Left ventricle myocardium inferior (tissue), 1 donor: ENCODE measurements at regions not wholly inside any gene's neighbourhood (a gene's known extent, or its start where the extent isn't known, plus 50 kb on each side); places are given as distances from the start of the nearest gene placed in this dataset.

Experiments
- DNase-seq: peaks from one replicate; pipeline ENCODE4 v3.0.0-alpha.2; 2020
- H3K27ac ChIP-seq: fragments of 200-600 bp; replicated peaks from 2 replicates; pipeline ENCODE4 v1.8.0; 2021
- H3K27me3 ChIP-seq: fragments of 200-600 bp; 2 replicates; pipeline ENCODE4 v1.8.0; 2021; ENCODE audit warnings: low read depth
- H3K36me3 ChIP-seq: fragments of 200-600 bp; 2 replicates; pipeline ENCODE4 v1.8.0; 2021
- H3K4me1 ChIP-seq: fragments of 200-600 bp; 2 replicates; pipeline ENCODE4 v1.8.0; 2021
- H3K4me3 ChIP-seq: fragments of 200-600 bp; 2 replicates; pipeline ENCODE4 v1.8.0; 2021; ENCODE audit warnings: mild to moderate bottlenecking, moderate library complexity
- H3K9me3 ChIP-seq: fragments of 200-600 bp; replicated peaks from 2 replicates; pipeline ENCODE4 v1.8.0; 2021
- CTCF ChIP-seq: fragments of 200-600 bp; IDR thresholded peaks from 2 replicates; pipeline ENCODE4 v1.8.0; 2021; ENCODE audit warnings: antibody characterized with exemption, mild to moderate bottlenecking, borderline replicate concordance
- intact Hi-C: fragments of 100-400 bp; cut with micrococcal nuclease; formaldehyde crosslinking; loops from one replicate; pipeline ENCODE4 v1.11.0; 2022
- donor health status: DM: no; HTN: yes; CAD: no; lungs with severe emphysema.

GRCh38 chr12:87511371-87511770, 517.8 kb downstream of the C12orf50 start:
- no peaks in the 10 kb centered on the region for H3K9me3 ChIP-seq
- H3K27ac ChIP-seq, result no peak overlapping the region
- H3K27me3 ChIP-seq, result no peaks in the 10 kb centered on the region
- H3K36me3 ChIP-seq, result no peaks in the 10 kb centered on the region
- H3K4me1 ChIP-seq, result no peaks in the 10 kb centered on the region
- DNase-seq, result no peak
- intact Hi-C loops, result no loop called here
- no peak for TF ChIP-seq CTCF
- no peak overlapping the region for H3K4me3 ChIP-seq

DNA sequence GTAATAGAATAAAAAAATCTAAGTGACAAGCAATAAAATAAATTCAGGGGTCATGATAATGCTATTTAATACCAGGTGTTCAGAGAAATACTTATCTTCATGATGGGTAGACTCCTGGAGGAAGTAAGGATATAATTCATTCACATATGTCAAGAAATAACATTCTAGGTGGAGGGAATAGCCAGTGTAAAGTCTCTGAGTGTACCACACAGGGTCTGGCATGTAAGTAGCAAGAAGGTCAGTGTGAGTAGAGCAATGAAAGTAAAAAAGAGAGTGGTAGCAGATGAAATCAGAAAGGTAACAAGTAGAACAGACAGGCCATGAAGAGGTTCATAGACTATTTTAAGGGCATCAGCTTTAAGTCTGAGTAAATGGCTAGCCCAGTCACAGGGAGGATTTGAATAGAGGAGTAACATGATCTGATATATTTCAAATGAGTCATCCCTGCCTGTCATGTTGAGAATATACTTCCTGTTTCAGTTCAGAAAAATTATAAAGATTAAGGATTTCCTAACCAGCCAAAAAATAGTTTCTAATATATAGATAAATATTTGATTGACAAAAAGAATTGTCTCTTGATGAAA, 519.9 kb downstream of the C12orf50 start:
- intact Hi-C loops, result no loop called here
- no peak for TF ChIP-seq CTCF
- no peaks in the 10 kb centered on the region for H3K9me3 ChIP-seq
- no peaks in the 10 kb centered on the region for H3K27me3 ChIP-seq
- no peaks in the 10 kb centered on the region for H3K4me1 ChIP-seq
- no peak for DNase-seq
- no peaks in the 10 kb centered on the region for H3K36me3 ChIP-seq
- H3K4me3 ChIP-seq, result no peak overlapping the region
- H3K27ac ChIP-seq, result no peak overlapping the region

GRCh38 chr12:87491598-87491997, 537.6 kb downstream of the C12orf50 start:
- H3K4me3 ChIP-seq, result no peak overlapping the region
- no peaks in the 10 kb centered on the region for H3K36me3 ChIP-seq
- no peaks in the 10 kb centered on the region for H3K4me1 ChIP-seq
- no peak overlapping the region for H3K27ac ChIP-seq
- no peaks in the 10 kb centered on the region for H3K9me3 ChIP-seq
- no peaks in the 10 kb centered on the region for H3K27me3 ChIP-seq
- no peak for DNase-seq
- no peak for TF ChIP-seq CTCF
- intact Hi-C loops, result no loop called here

GRCh38 chr12:87491089-87491488, 538.1 kb downstream of the C12orf50 start:
- Histone ChIP-seq H3K4me3 (no peak overlapping the region), H3K4me1 (no peaks in the 10 kb centered on the region), H3K27ac (no peak overlapping the region), H3K27me3 (no peaks in the 10 kb centered on the region), H3K36me3 (no peaks in the 10 kb centered on the region), H3K9me3 (no peaks in the 10 kb centered on the region)
- no peak for TF ChIP-seq CTCF
- intact Hi-C loops, result no loop called here
- DNase-seq, result no peak

DNA sequence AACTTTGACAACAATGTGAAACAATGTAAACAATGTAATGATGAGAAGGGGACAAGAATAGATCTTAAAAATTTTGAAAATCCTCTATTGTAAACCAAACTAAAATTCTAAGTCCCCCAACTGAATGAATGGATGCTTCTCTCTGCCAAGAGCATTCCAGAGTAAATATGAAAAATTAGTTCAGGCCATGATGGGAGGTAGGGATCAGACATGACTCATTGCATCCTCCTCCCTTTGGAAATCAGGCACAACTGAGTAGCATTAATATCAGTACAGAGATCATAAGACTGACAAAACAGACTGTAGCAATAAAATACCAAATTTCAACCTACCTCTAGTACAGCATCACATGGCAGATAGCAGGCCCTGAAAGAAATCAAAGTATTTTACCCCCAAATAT, 559.9 kb downstream of the C12orf50 start:
- no peak for TF ChIP-seq CTCF
- intact Hi-C loops, result no loop called here

More for the DNA sequence above, 559.9 kb downstream of the C12orf50 start:
- no peak for DNase-seq
- Histone ChIP-seq H3K27ac (no peak overlapping the region), H3K27me3 (no peaks in the 10 kb centered on the region), H3K9me3 (peaks cover 7% of the 10 kb centered on the region), H3K4me3 (no peak overlapping the region), H3K4me1 (no peaks in the 10 kb centered on the region), H3K36me3 (no peaks in the 10 kb centered on the region)
